OCI-LY1 (cell line): ENCODE measurements at regions not wholly inside any gene's neighbourhood (a gene's known extent, or its start where the extent isn't known, plus 50 kb on each side); places are given as distances from the start of the nearest gene placed in this dataset.

ENCODE experiments used
- CTCF ChIP-seq: fragments of 200-600 bp; sonication (generic), shearing (Covaris generic); IDR thresholded peaks from 2 replicates; pipeline ENCODE4 v1.5.1; 2017; ENCODE audit warnings: mild to moderate bottlenecking, antibody characterized with exemption, low read length, moderate library complexity, mixed read lengths
- EZH2 ChIP-seq: fragments of 200-600 bp; sonication (generic), shearing (Covaris generic); IDR thresholded peaks from 2 replicates; pipeline ENCODE4 v1.8.0; 2017; ENCODE audit warnings: borderline replicate concordance, mixed run types, mild to moderate bottlenecking, antibody characterized with exemption, low read length, moderate library complexity, mixed read lengths

- TF ChIP-seq EZH2 (no peak), CTCF (no peak)
Observed at GRCh38 chr5:4019841-4020240, 424.2 kb downstream of the IRX1 start.
